IMR-90 (cell line): ENCODE measurements at regions not wholly inside any gene's neighbourhood (a gene's known extent, or its start where the extent isn't known, plus 50 kb on each side); places are given as distances from the start of the nearest gene placed in this dataset.

Experiments
- ATAC-seq: fragments of 200-7000 bp; cut with Tn5 transposase; 2 replicates; pipeline ENCODE4 v1.9.1; 2020; ENCODE audit warnings: low read depth, mild to moderate bottlenecking, moderate library complexity
- BruUV-seq: library from RNA; stranded (reverse); fragments of 400-500 nt; replicated peaks from 2 replicates; lab custom pipeline; 2021; lab: Mats Ljungman, UMichigan
- CTCF ChIA-PET: fragments of 300-600 bp; formaldehyde crosslinking; extraction: SDS; loops from one replicate; lab custom pipeline; 2021; ENCODE audit warnings: antibody characterized with exemption; lab: Yijun Ruan, JAX
- POLR2A ChIA-PET: fragments of 300-600 bp; sonication (Branson Sonifier 250); formaldehyde crosslinking; loops from one replicate; lab custom pipeline; 2022; ENCODE audit warnings: antibody characterized with exemption; ENCODE audit not compliant: unreplicated experiment; lab: Charles Lee
- DNase-seq: peaks from one replicate; pipeline ENCODE4 v3.0.0; 2013
- H2AFZ ChIP-seq: replicated peaks from 2 replicates; pipeline ENCODE3; 2013; ENCODE audit warnings: low read length, mild to moderate bottlenecking; ENCODE audit not compliant: poor library complexity
- H2AK5ac ChIP-seq: 2 replicates; pipeline ENCODE4 v1.6.1; 2013; ENCODE audit warnings: low read depth, low read length, inconsistent platforms
- H2AK9ac ChIP-seq: replicated peaks from 2 replicates; pipeline ENCODE3; 2013; ENCODE audit warnings: mild to moderate bottlenecking, low read depth, low read length, moderate library complexity; ENCODE audit not compliant: poor library complexity
- H2BK120ac ChIP-seq: 2 replicates; pipeline ENCODE4 v1.6.1; 2013; ENCODE audit warnings: low read depth, low read length, inconsistent platforms
- H2BK15ac ChIP-seq: 3 replicates; pipeline ENCODE4 v1.6.1; 2013; ENCODE audit warnings: low read depth, low read length, inconsistent platforms
- H2BK20ac ChIP-seq: 2 replicates; pipeline ENCODE4 v1.6.1; 2013; ENCODE audit warnings: low read depth, mild to moderate bottlenecking, inconsistent platforms, low read length, moderate library complexity
- H2BK5ac ChIP-seq: 2 replicates; pipeline ENCODE4 v1.6.1; 2013; ENCODE audit warnings: mild to moderate bottlenecking, low read depth, low read length, inconsistent platforms; ENCODE audit not compliant: poor library complexity, severe bottlenecking
- H3K14ac ChIP-seq: replicated peaks from 2 replicates; pipeline ENCODE4 v1.6.1; 2013; ENCODE audit warnings: low read depth, low read length, inconsistent platforms
- H3K18ac ChIP-seq: 2 replicates; pipeline ENCODE4 v1.6.1; 2013; ENCODE audit warnings: low read depth, low read length, control low read depth
- H3K23ac ChIP-seq: 2 replicates; pipeline ENCODE4 v1.6.1; 2013; ENCODE audit warnings: low read depth, low read length, inconsistent platforms
- H3K27ac ChIP-seq: 2 replicates; pipeline ENCODE4 v1.5.1; 2013; ENCODE audit warnings: mild to moderate bottlenecking, control low read depth, low read length; ENCODE audit not compliant: insufficient read depth
- H3K27me3 ChIP-seq: 2 replicates; pipeline ENCODE4 v1.6.1; 2013; ENCODE audit warnings: low read length; ENCODE audit not compliant: control insufficient read depth, insufficient read depth
- H3K36me3 ChIP-seq: 2 replicates; pipeline ENCODE4 v1.6.1; 2013; ENCODE audit warnings: low read length, mixed read lengths; ENCODE audit not compliant: control insufficient read depth, insufficient read depth
- H3K4ac ChIP-seq: 2 replicates; pipeline ENCODE4 v1.6.1; 2013; ENCODE audit warnings: low read depth, low read length, inconsistent platforms
- H3K4me1 ChIP-seq: 2 replicates; pipeline ENCODE4 v1.6.1; 2013; ENCODE audit warnings: low read length, mixed read lengths; ENCODE audit not compliant: control insufficient read depth, insufficient read depth
- H3K4me2 ChIP-seq: 2 replicates; pipeline ENCODE4 v1.6.1; 2013; ENCODE audit warnings: low read depth, mild to moderate bottlenecking, control low read depth, low read length, moderate library complexity
- H3K4me3 ChIP-seq: 2 replicates; pipeline ENCODE4 v1.5.1; 2013; ENCODE audit warnings: low read depth, mild to moderate bottlenecking, control low read depth, low read length, moderate library complexity; ENCODE audit not compliant: insufficient read depth
- H3K56ac ChIP-seq: 2 replicates; pipeline ENCODE4 v1.6.1; 2013; ENCODE audit warnings: low read length, inconsistent platforms; ENCODE audit not compliant: insufficient read depth; ENCODE audit errors: extremely low read depth
- H3K79me1 ChIP-seq, 2 experiments: 2 replicates each; pipeline ENCODE4 v1.6.1; 2013; ENCODE audit warnings: low read length in 2 of 2, inconsistent platforms in 1 of 2, low read depth in 1 of 2
- H3K9ac ChIP-seq: 2 replicates; pipeline ENCODE4 v1.6.1; 2013; ENCODE audit warnings: low read depth, low read length, control low read depth
- H3K9me1 ChIP-seq: 2 replicates; pipeline ENCODE4 v1.6.1; 2013; ENCODE audit warnings: low read length, inconsistent platforms; ENCODE audit not compliant: insufficient read depth
- H3K9me3 ChIP-seq: 2 replicates; pipeline ENCODE4 v1.6.1; 2013; ENCODE audit warnings: low read length; ENCODE audit not compliant: control insufficient read depth, insufficient read depth
- H4K20me1 ChIP-seq: 2 replicates; pipeline ENCODE4 v1.6.1; 2013; ENCODE audit warnings: low read length, inconsistent platforms; ENCODE audit not compliant: insufficient read depth
- H4K5ac ChIP-seq: 2 replicates; pipeline ENCODE4 v1.6.1; 2013; ENCODE audit warnings: mild to moderate bottlenecking, low read depth, low read length, control low read depth
- H4K8ac ChIP-seq, 2 experiments: 2 replicates each; pipeline ENCODE4 v1.6.1; 2013; ENCODE audit warnings: low read depth in 2 of 2, low read length in 2 of 2, control low read depth in 1 of 2, inconsistent platforms in 1 of 2
- H4K91ac ChIP-seq: 2 replicates; pipeline ENCODE4 v1.6.1; 2013; ENCODE audit warnings: low read depth, low read length, inconsistent platforms; ENCODE audit not compliant: insufficient read depth
- CEBPB ChIP-seq: IDR thresholded peaks from 2 replicates; pipeline ENCODE4 v1.6.1; 2012; ENCODE audit warnings: low read depth, low read length, improper control_type of control experiment
- CHD1 ChIP-seq: IDR thresholded peaks from 2 replicates; pipeline ENCODE4 v1.6.1; 2012; ENCODE audit warnings: low read depth, low read length, improper control_type of control experiment
- RFX5 ChIP-seq: IDR thresholded peaks from 2 replicates; pipeline ENCODE4 v1.8.0; 2012; ENCODE audit warnings: low read depth, mild to moderate bottlenecking, low read length, moderate library complexity
- SMC3 ChIP-seq: fragments of 150-350 bp; IDR thresholded peaks from 2 replicates; pipeline ENCODE4 v1.6.1; 2016; ENCODE audit warnings: low read depth, mild to moderate bottlenecking, antibody characterized with exemption, low read length, moderate library complexity
- WGBS, 2 experiments: methylation state at CpG; one replicate each; pipeline versions ENCODE4 v1.1.5 to v1.1.7; 2013; ENCODE audit warnings: missing lambda C conversion rate in 2 of 2; ENCODE audit not compliant: insufficient read length in 1 of 2; ENCODE audit errors: extremely low coverage in 2 of 2; 5-methylcytosine and 5-hydroxymethylcytosine counted together
- dilution Hi-C: fragments of 300-500 bp; cut with HindIII; formaldehyde crosslinking; loops from one replicate; pipeline ENCODE4 v1.14.3; 2018; ENCODE audit warnings: low sequenced_read_pairs; ENCODE audit not compliant: unreplicated experiment
- in situ Hi-C: fragments of 300-500 bp; cut with MboI; formaldehyde crosslinking; loops from 3 replicates; pipeline ENCODE4 v1.14.3; 2019; ENCODE audit warnings: low sequenced_read_pairs, inconsistent platforms, mixed read lengths
- intact Hi-C: fragments of 100-400 bp; cut with micrococcal nuclease; formaldehyde crosslinking; loops from 2 replicates; pipeline ENCODE4 v1.10.0; 2022
- TF ChIP-seq, protein P1 (sequence below): conservative IDR thresholded peaks from 2 replicates; pipeline ENCODE4 v1.5.1; 2012; ENCODE audit warnings: mild to moderate bottlenecking, low read depth, low read length, improper control_type of control experiment

GRCh38 chrX:139194571-139195280, 335.8 kb upstream of the F9 start:
- no peak overlapping the region for H3K56ac ChIP-seq
- ChIA-PET POLR2A (no interaction called here), CTCF (no interaction called here)
- H3K23ac ChIP-seq, result no peak overlapping the region
- ATAC-seq (no peak), DNase-seq (no peak)
- dilution Hi-C loops (no loop called here), in situ Hi-C loops (no loop called here), intact Hi-C loops (no loop called here)
- H2BK120ac ChIP-seq, result no peak overlapping the region
- H3K4ac ChIP-seq, result no peak overlapping the region
- H3K9me3 ChIP-seq, result no peaks in the 10 kb centered on the region
- H2AK5ac ChIP-seq, result no peak overlapping the region
- no peak overlapping the region for H3K27ac ChIP-seq
- no peak overlapping the region for H3K14ac ChIP-seq
- H2AFZ ChIP-seq, result no peak overlapping the region
- no peak overlapping the region for H3K18ac ChIP-seq
- no peaks in the 10 kb centered on the region for H3K9me1 ChIP-seq
- H2AK9ac ChIP-seq, result no peak overlapping the region
- no peaks in the 10 kb centered on the region for H4K20me1 ChIP-seq
- no peaks in the 10 kb centered on the region for H3K4me1 ChIP-seq
- H3K9ac ChIP-seq, result no peak overlapping the region
- no peak overlapping the region for H2BK20ac ChIP-seq
- no peak overlapping the region for H4K91ac ChIP-seq
- H3K4me3 ChIP-seq, result no peak overlapping the region
- TF ChIP-seq CEBPB (no peak), RFX5 (no peak), SMC3 (no peak), CHD1 (no peak)
- TF ChIP-seq, protein P1, sequence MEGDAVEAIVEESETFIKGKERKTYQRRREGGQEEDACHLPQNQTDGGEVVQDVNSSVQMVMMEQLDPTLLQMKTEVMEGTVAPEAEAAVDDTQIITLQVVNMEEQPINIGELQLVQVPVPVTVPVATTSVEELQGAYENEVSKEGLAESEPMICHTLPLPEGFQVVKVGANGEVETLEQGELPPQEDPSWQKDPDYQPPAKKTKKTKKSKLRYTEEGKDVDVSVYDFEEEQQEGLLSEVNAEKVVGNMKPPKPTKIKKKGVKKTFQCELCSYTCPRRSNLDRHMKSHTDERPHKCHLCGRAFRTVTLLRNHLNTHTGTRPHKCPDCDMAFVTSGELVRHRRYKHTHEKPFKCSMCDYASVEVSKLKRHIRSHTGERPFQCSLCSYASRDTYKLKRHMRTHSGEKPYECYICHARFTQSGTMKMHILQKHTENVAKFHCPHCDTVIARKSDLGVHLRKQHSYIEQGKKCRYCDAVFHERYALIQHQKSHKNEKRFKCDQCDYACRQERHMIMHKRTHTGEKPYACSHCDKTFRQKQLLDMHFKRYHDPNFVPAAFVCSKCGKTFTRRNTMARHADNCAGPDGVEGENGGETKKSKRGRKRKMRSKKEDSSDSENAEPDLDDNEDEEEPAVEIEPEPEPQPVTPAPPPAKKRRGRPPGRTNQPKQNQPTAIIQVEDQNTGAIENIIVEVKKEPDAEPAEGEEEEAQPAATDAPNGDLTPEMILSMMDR, result no peak
- H3K79me1 ChIP-seq, result no peaks in the 10 kb centered on the region
- no peak overlapping the region for H2BK5ac ChIP-seq
- H4K5ac ChIP-seq, result no peak overlapping the region
- no peak overlapping the region for H4K8ac ChIP-seq
- H3K4me2 ChIP-seq, result peak overlapping the region; percentile 22; the same call in 1 of the 2 replicates
- 0 out of 2 replicates have a peak, but pooled peaks cover 2% of the 10 kb centered on the region for H3K27me3 ChIP-seq
- WGBS, 2 experiments, result 17% methylated on average over 33 of the region's 50 CpGs; no CpG with 5 or more reads in 1 of the 2 experiments
- no TSS peak for BruUV-seq
- H3K36me3 ChIP-seq, result no peaks in the 10 kb centered on the region
- no peak overlapping the region for H2BK15ac ChIP-seq
